Urinary bladder (tissue), 3 donors: ENCODE measurements at regions not wholly inside any gene's neighbourhood (a gene's known extent, or its start where the extent isn't known, plus 50 kb on each side); places are given as distances from the start of the nearest gene placed in this dataset.
A peak's percentile ranks its signal among the peaks of the same experiment; 100 is the strongest.

Experiments
- DNase-seq: peaks from one replicate; pipeline ENCODE4 v3.0.0-alpha.2; 2015; ENCODE audit errors: extremely low spot score
- H3K27ac ChIP-seq: one replicate; pipeline ENCODE4 v1.5.1; 2013; ENCODE audit warnings: low read depth, mild to moderate bottlenecking, moderate library complexity
- H3K36me3 ChIP-seq: one replicate; pipeline ENCODE4 v1.6.1; 2013; ENCODE audit warnings: mild to moderate bottlenecking, moderate library complexity; ENCODE audit not compliant: insufficient read depth
- H3K4me1 ChIP-seq: one replicate; pipeline ENCODE4 v1.6.1; 2013; ENCODE audit warnings: mild to moderate bottlenecking, moderate library complexity; ENCODE audit not compliant: insufficient read depth
- H3K4me3 ChIP-seq: one replicate; pipeline ENCODE4 v1.5.1; 2013; ENCODE audit warnings: low read depth, low read length
- WGBS: extraction: QIAGEN DNeasy Blood & Tissue Kit; methylation state at CpG from one replicate; pipeline ENCODE4 v1.1.7; 2013; 5-methylcytosine and 5-hydroxymethylcytosine counted together
- donor health status: healthy with polysubstance abuse.
- donor health status: healthy.

DNA sequence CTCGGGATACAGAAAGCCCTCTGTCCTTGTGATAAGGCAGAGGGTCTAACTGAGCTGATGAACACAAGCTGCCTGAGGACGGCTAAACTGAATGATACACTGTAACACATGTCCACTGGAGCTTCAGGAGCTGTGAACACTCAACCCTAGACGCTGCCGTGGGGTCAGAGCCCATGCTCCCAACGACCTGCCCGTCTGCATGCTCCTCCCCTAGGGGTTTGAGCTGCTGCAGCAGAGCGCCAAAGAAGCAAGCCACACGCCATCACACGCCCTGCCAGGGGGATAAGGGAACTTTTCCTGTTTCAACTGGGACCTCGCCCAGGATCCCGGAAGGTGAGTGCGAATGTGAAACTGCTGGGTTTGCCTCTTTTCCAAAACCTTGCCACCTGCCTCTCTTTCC, 361.8 kb downstream of the FAT4 start:
- H3K4me1 ChIP-seq, result no peaks in the 10 kb centered on the region
- 94% methylated on average over 12 of the region's 12 CpGs for WGBS
- no peak for DNase-seq
- H3K4me3 ChIP-seq, result no peak overlapping the region
- no peak overlapping the region for H3K27ac ChIP-seq
- no peaks in the 10 kb centered on the region for H3K36me3 ChIP-seq

DNA sequence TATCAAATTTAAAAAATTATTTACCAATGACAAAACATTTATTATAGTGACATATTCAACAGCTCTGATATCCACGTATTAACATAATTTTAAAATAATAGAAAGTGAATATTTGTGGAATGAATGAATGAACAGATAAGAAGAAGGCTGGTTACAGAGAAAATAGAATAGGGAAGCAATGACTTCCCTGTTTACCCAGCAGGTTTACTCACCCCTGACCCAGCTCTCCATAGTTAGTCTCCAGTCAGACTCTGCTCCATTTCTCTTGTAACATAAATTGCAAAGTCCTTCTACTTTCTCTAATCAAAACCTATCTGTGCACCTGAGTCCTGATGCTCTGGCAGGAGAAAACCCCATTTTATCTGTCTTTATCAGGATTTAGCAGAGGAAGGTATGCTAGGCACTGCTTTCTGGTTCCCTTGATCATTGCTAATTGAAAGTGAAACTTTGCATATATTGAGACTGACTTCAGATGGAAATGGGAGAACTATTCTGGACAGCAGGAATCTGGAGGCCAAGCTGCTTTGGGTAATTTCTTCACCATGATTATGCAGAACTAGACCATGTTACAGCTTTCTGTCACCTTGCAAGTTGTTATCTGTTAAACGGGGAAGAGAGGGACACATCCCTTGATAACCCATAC, 363.0 kb downstream of the FAT4 start:
- Histone ChIP-seq H3K27ac (no peak overlapping the region), H3K36me3 (no peaks in the 10 kb centered on the region), H3K4me3 (no peak overlapping the region), H3K4me1 (no peaks in the 10 kb centered on the region)
- DNase-seq, result no peak
- WGBS, result 80% methylated on average over 2 of the region's 2 CpGs

DNA sequence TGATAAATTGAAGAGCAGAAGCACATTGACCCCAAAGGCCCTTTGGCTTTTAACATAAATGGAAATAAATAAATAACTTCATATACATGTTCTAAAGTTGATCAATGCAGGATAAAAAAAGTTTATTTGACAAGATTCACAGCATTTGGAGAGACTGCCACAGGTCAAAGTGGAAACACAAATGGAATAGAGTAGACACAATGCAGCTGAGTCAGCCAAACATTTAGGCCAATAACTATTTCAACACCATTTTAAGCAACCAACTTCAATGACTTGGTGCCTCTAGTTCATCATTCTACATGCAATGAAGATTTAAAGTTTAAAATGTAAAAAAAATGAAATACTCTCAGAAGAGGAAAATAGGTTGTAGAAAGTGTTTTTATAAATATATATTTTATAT, 365.2 kb downstream of the FAT4 start:
- H3K4me3 ChIP-seq, result no peak overlapping the region
- no peak overlapping the region for H3K27ac ChIP-seq
- H3K36me3 ChIP-seq, result no peaks in the 10 kb centered on the region
- DNase-seq, result no peak
- no peaks in the 10 kb centered on the region for H3K4me1 ChIP-seq

DNA sequence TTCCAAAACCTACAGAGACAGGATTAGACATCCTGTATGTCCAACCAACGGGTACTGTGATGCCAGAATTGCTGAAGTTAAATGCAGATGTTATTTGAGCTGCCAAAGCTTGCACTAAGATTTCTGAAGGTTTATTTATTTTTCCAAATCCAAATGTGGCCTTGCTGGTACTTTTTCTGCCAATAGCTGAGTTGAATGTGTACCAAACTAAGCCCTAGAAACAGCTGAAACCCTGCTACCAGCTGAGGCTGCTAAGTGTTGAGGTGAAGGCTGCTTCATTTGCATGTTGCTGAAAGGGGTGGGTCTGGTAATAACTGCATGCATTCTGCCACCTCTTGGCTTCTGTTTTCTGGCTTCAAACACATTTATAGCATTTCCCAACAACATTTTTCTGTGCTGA, 366.5 kb downstream of the FAT4 start:
- Histone ChIP-seq H3K4me1 (no peaks in the 10 kb centered on the region), H3K36me3 (no peaks in the 10 kb centered on the region), H3K27ac (no peak overlapping the region), H3K4me3 (no peak overlapping the region)
- WGBS, result 61% methylated on average over 1 of the region's 1 CpG
- DNase-seq, result no peak

DNA sequence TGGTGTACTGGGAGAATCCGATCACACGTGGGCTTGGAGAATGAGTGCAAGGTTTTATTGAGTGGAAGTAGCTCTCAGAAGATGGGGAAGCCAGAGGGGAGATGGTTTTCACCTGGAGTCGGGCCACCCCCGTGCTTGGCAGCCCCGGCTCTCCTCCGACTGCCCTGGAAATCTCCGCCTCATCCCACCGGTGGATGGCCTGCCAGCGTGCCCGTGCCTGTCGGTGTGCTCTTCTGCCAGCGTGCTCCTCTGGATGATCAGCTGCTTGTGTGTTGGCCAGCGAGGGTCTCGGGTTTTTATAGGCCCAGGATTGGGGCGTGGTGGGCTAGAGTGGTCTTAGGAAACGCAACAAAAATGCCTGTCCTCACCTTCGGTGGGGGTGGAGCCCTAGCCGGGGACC, 368.0 kb downstream of the FAT4 start:
- WGBS, result 96% methylated on average over 18 of the region's 18 CpGs
- H3K4me1 ChIP-seq, result no peaks in the 10 kb centered on the region
- no peak overlapping the region for H3K4me3 ChIP-seq
- no peak overlapping the region for H3K27ac ChIP-seq
- DNase-seq, result no peak
- no peaks in the 10 kb centered on the region for H3K36me3 ChIP-seq

DNA sequence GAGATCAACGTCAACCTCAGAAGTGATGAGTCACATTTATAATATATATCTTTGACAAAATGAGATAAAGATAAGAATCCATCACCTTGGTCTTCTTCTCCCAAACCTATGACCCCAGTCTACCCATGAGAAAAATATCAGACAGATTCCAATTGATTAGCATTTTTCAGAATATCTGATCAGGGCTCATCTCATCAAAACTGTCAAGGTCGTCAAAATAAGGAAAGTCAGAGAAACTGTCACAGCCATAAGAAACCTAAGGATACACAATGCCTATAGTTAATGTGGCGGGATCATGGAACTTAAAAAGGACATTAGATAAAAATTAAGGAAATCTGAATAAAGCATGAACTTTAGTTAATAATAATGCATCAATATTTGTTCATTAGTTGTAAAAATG, 374.1 kb downstream of the FAT4 start:
- Histone ChIP-seq H3K27ac (no peak overlapping the region), H3K4me1 (no peaks in the 10 kb centered on the region), H3K36me3 (no peaks in the 10 kb centered on the region), H3K4me3 (no peak overlapping the region)
- no peak for DNase-seq
- 94% methylated on average over 3 of the region's 3 CpGs for WGBS

DNA sequence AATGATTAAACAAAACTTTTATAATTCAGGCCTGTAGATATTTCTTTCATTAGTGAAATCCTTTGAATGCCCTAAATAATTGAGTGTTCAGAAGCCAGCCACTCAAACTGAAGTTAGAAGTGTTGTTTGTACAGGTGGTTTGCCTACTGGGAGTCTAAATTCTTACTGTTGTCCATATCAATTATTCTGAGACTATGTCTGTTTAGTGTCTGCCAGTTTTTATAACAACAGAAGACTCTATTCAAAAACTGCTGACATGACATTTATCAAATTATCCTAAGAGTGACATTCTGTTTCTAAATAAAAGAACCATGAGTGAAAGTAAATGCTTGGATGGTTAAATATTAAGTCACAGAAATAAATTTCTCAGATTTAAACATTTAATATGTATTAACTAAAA, 375.1 kb downstream of the FAT4 start:
- Histone ChIP-seq H3K36me3 (no peaks in the 10 kb centered on the region), H3K4me1 (no peaks in the 10 kb centered on the region), H3K4me3 (no peak overlapping the region), H3K27ac (no peak overlapping the region)
- DNase-seq, result no peak

DNA sequence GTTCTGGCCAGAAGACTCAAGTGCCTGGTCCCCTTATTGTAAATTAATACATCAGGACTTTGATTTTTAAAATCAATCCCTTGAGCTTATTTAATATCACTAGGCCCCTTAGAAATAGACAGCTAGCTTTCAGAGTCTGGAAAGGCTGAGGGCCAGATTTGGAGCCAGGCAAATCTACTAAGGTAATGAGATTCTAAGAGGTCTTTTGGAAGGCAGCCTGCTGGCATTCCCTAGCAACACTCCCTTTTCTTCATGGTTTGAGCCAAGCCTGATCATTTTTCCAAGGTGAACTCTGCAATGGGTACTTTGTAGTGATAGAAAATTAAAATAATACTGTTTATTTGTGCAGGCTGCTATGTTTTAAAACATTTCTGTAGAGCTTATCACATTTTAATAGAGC, 378.5 kb downstream of the FAT4 start:
- no peak for DNase-seq
- no peaks in the 10 kb centered on the region for H3K4me1 ChIP-seq
- no peak overlapping the region for H3K27ac ChIP-seq
- H3K36me3 ChIP-seq, result no peaks in the 10 kb centered on the region
- no peak overlapping the region for H3K4me3 ChIP-seq

DNA sequence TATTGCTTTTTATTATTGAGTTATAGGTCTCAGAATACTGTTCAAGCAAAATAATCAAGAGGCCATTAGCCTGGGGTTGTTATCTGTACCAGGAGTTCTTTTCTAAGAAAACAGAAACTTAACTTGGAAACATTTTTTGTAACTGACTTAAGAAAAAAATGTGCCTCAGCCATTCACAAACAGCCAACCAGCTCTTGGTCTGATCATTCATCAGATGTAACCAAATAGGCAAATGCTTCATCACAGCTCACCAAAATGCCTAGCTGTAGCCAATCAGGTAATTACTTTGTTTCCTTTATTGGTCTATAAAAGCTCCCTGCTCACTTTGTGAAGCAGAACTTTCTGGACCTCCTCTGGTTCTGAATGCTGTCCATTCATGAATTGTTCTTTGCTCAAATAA, 387.7 kb downstream of the FAT4 start:
- Histone ChIP-seq H3K27ac (no peak overlapping the region), H3K4me3 (no peak overlapping the region), H3K36me3 (no peaks in the 10 kb centered on the region), H3K4me1 (no peaks in the 10 kb centered on the region)
- no peak for DNase-seq

DNA sequence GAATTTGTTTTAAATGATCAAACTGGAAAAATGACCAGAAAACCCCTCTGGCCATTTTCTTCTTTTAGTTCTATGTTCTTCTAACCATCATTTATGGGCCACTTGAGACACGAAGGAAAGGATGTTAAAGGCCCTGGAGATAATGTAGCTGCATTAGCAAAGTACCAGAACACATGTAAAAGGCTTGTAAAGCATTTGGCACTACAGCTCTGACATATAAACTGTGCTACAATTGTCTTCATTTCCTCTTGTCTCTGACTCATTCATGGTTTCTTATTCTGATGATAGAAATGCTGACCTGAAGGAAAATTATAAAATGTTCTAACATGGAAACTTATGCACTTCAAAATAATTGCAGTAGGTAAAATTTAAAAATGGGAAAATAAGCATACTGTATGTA, 388.7 kb downstream of the FAT4 start:
- no peak overlapping the region for H3K4me3 ChIP-seq
- H3K27ac ChIP-seq, result no peak overlapping the region
- H3K36me3 ChIP-seq, result no peaks in the 10 kb centered on the region
- whole genome bisulfite sequencing, result 33% methylated on average over 1 of the region's 1 CpG
- no peaks in the 10 kb centered on the region for H3K4me1 ChIP-seq
- DNase-seq, result peak; percentile 5

DNA sequence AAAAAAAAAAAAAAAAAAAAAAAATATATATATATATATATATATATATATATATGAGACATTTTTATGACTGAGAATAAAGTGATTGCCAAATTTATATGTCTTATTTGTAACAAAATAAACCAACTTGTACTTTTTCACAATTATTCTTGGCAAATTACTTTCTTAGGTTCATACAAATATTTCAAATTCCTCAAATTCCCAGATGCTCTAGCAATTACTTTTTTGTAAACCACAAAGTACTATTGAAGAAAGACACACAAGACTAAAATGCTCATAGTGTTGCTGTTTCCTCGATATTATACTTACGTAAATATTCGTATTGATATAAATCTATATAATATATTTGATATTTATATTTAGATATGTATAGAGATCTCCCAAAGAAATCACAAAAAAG, 390.0 kb downstream of the FAT4 start:
- no peak overlapping the region for H3K4me3 ChIP-seq
- H3K27ac ChIP-seq, result no peak overlapping the region
- WGBS, result 61% methylated on average over 3 of the region's 3 CpGs
- H3K36me3 ChIP-seq, result no peaks in the 10 kb centered on the region
- no peak for DNase-seq
- H3K4me1 ChIP-seq, result no peaks in the 10 kb centered on the region

DNA sequence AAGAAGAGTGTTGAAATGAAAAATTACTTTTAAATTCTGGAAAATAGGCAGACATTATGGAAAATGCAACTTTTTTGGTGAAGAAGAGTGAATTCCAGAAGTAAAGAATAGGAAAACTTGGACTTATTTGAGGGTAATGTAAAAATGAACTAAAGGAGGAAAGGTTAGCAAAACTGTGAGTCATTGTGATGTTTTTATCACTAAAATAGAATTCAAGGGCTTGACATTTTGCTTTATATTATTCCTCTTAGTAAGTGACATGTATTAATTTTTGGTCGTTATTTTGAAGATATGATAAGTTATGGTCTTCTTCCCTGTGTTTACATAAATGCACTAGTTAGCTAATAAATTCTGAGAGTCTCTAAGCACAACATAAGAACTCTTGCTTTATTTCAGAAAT, 390.9 kb downstream of the FAT4 start:
- no peak overlapping the region for H3K27ac ChIP-seq
- 54% methylated on average over 1 of the region's 1 CpG for WGBS
- no peak for DNase-seq
- no peaks in the 10 kb centered on the region for H3K4me1 ChIP-seq
- H3K36me3 ChIP-seq, result no peaks in the 10 kb centered on the region
- H3K4me3 ChIP-seq, result no peak overlapping the region

DNA sequence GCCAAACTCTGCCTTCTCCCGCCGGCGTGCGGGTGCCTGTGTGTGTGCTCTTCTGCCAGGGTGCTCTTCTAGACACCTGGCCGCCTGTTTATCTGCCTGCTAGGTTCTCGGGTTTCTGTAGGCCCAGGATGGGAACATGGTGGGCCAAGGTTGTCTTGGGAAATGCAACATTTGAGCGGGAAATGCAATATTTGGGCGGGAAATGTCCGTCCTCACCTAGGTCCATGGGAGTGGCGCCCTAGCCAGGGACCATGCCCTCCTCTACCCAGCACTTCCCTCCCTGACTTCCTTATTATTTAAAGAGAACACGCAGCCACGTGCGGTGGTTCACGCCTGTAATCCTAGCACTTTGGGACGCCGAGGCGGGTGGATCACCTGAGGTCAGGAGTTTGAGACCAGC, 392.6 kb downstream of the FAT4 start:
- Histone ChIP-seq H3K27ac (no peak overlapping the region), H3K4me3 (no peak overlapping the region), H3K4me1 (no peaks in the 10 kb centered on the region), H3K36me3 (no peaks in the 10 kb centered on the region)
- 97% methylated on average over 17 of the region's 17 CpGs for WGBS
- DNase-seq, result no peak

DNA sequence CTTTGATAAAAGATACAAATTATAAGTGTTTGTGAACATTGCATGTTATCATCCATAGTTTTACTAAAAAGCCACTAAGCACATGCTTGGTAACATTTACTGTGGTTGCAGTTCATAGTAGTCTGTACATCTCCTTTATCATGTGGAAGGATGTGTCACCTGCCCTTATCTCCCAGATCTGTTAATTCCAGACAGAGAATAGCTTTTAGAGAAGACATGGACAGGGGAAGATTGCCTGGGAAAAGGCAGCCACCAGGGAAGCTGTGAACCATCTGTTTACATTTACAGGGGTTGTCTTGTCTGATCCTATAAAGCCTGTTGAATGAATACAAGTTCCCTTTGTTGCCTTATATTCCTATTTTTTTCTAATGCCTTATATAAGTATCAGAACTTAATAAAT, 396.0 kb downstream of the FAT4 start:
- Histone ChIP-seq H3K4me3 (no peak overlapping the region), H3K27ac (no peak overlapping the region), H3K36me3 (no peaks in the 10 kb centered on the region), H3K4me1 (no peaks in the 10 kb centered on the region)
- DNase-seq, result no peak

DNA sequence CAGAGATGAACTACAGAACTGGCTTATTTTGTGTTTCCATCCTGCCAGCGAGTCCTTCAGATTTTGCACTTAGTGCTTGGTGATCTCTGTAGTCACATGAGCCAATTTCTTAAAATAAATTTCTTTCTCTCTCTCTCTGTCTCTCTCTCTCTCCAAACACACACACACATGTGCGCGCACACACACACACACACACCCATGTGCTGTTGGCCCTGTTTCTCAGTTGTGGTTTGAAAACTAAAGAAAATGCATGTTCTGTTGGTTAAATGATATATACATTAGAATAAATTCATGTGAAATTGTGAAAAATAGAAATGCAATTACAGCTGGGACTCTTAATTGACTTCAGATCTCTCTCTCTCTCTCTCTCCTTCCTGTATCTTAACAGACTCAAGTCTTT, 399.3 kb downstream of the FAT4 start:
- 91% methylated on average over 3 of the region's 3 CpGs for WGBS
- H3K36me3 ChIP-seq, result no peaks in the 10 kb centered on the region

More for the DNA sequence above, 399.3 kb downstream of the FAT4 start:
- Histone ChIP-seq H3K27ac (no peak overlapping the region), H3K4me1 (no peaks in the 10 kb centered on the region), H3K4me3 (no peak overlapping the region)
- DNase-seq, result no peak
